ENCODE measurements at regions not wholly inside any gene's neighbourhood (a gene's known extent, or its start where the extent isn't known, plus 50 kb on each side); places are given as distances from the start of the nearest gene placed in this dataset.

- TF ChIP-seq POLR2A (IDR thresholded peaks at IDR 0.05) (no peak), EP300 (IDR thresholded peaks at IDR 0.05) (no peak)
Observed at GRCh38 chrY:8495243-8495642, 842.0 kb upstream of the TSPY4 start.

All from stomach (tissue), 4 donors.